ENCODE measurements at regions not wholly inside any gene's neighbourhood (a gene's known extent, or its start where the extent isn't known, plus 50 kb on each side); places are given as distances from the start of the nearest gene placed in this dataset.

- TF ChIP-seq POLR2AphosphoS5 (IDR thresholded peaks at IDR 0.05; ENCODE audit: low read depth) = no peak
- TF ChIP-seq CTCF (conservative IDR thresholded peaks at IDR 0.05; ENCODE audit: low read depth in 2 of 2) = no peak
- no peak for TF ChIP-seq EZH2 (IDR thresholded peaks at IDR 0.05; ENCODE audit: low read depth, unreplicated experiment)
- no peak for TF ChIP-seq REST (IDR thresholded peaks at IDR 0.05; ENCODE audit: unreplicated experiment)
- no peak for TF ChIP-seq ETS1 (IDR thresholded peaks at IDR 0.05)
These were observed 376.4 kb upstream of the GBE1 start for GRCh38 chr3:82137861-82138260.
